ENCODE measurements at regions not wholly inside any gene's neighbourhood (a gene's known extent, or its start where the extent isn't known, plus 50 kb on each side); places are given as distances from the start of the nearest gene placed in this dataset.

- DNase-seq, result no peak
- TF ChIP-seq POLR2AphosphoS5 (IDR thresholded peaks at IDR 0.05) (no peak), POLR2A (IDR thresholded peaks at IDR 0.05) (no peak), EP300 (IDR thresholded peaks at IDR 0.05) (no peak), CTCF (IDR thresholded peaks at IDR 0.05) (no peak)
- H3K9me3 ChIP-seq, result no peaks in the 10 kb centered on the region
- no peaks in the 10 kb centered on the region for H3K36me3 ChIP-seq
- intact Hi-C loops (cut with DNase I), result no loop called here
- no peaks in the 10 kb centered on the region for H3K4me1 ChIP-seq
- H3K27ac ChIP-seq, result no peak overlapping the region
- H3K4me3 ChIP-seq, result no peak overlapping the region
- no peaks in the 10 kb centered on the region for H3K27me3 ChIP-seq
These were observed 110.0 kb upstream of the GPC3 start for GRCh38 chrX:134095366-134095765.

- no peak overlapping the region for H3K4me3 ChIP-seq
- no peaks in the 10 kb centered on the region for H3K9me3 ChIP-seq
- H3K27ac ChIP-seq, result no peak overlapping the region
- no peaks in the 10 kb centered on the region for H3K36me3 ChIP-seq
- no peaks in the 10 kb centered on the region for H3K27me3 ChIP-seq
- DNase-seq, result no peak
- TF ChIP-seq POLR2AphosphoS5 (IDR thresholded peaks at IDR 0.05) (no peak), EP300 (IDR thresholded peaks at IDR 0.05) (no peak), CTCF (IDR thresholded peaks at IDR 0.05) (no peak), POLR2A (IDR thresholded peaks at IDR 0.05) (no peak)
- H3K4me1 ChIP-seq, result no peaks in the 10 kb centered on the region
- intact Hi-C loops (cut with DNase I), result no loop called here
These were observed 116.2 kb upstream of the GPC3 start for GRCh38 chrX:134101636-134102035.

- H3K4me1 ChIP-seq, result no peaks in the 10 kb centered on the region
- no peak overlapping the region for H3K27ac ChIP-seq
- 36 to 79% methylated on average over 3 of the region's 3 CpGs for WGBS, 2 donors
- intact Hi-C loops (cut with DNase I), result no loop called here
- H3K9me3 ChIP-seq, result no peaks in the 10 kb centered on the region
- no peak for DNase-seq
- H3K27me3 ChIP-seq, result no peaks in the 10 kb centered on the region
- TF ChIP-seq POLR2AphosphoS5 (IDR thresholded peaks at IDR 0.05) (no peak), EP300 (IDR thresholded peaks at IDR 0.05) (no peak), POLR2A (IDR thresholded peaks at IDR 0.05) (no peak), CTCF (IDR thresholded peaks at IDR 0.05) (no peak)
- H3K36me3 ChIP-seq, result no peaks in the 10 kb centered on the region
- H3K4me3 ChIP-seq, result no peak overlapping the region
These were observed 121.7 kb upstream of the CCDC160 start for GRCh38 chrX:134115270-134115669.

- no peak for DNase-seq
- TF ChIP-seq POLR2A (IDR thresholded peaks at IDR 0.05) (no peak), POLR2AphosphoS5 (IDR thresholded peaks at IDR 0.05) (no peak), CTCF (IDR thresholded peaks at IDR 0.05) (no peak), EP300 (IDR thresholded peaks at IDR 0.05) (no peak)
- WGBS, 2 donors, result 33 to 76% methylated on average over 1 of the region's 1 CpG
- Histone ChIP-seq H3K27ac (no peak overlapping the region), H3K4me1 (no peaks in the 10 kb centered on the region), H3K36me3 (no peaks in the 10 kb centered on the region), H3K4me3 (no peak overlapping the region), H3K9me3 (no peaks in the 10 kb centered on the region), H3K27me3 (no peaks in the 10 kb centered on the region)
- intact Hi-C loops (cut with DNase I), result no loop called here
These were observed 99.6 kb upstream of the CCDC160 start for GRCh38 chrX:134137341-134137740.

- TF ChIP-seq POLR2AphosphoS5 (IDR thresholded peaks at IDR 0.05), result no peak
- H3K9me3 ChIP-seq, result no peaks in the 10 kb centered on the region
- no peak overlapping the region for H3K4me3 ChIP-seq
- no peak overlapping the region for H3K27ac ChIP-seq
- no peaks in the 10 kb centered on the region for H3K4me1 ChIP-seq
- intact Hi-C loops (cut with DNase I), result no loop called here
- no peaks in the 10 kb centered on the region for H3K27me3 ChIP-seq
- H3K36me3 ChIP-seq, result no peaks in the 10 kb centered on the region
- DNase-seq, result no peak
- 50 to 60% methylated on average over 3 of the region's 3 CpGs for WGBS, 2 donors
These were observed 97.9 kb upstream of the CCDC160 start for GRCh38 chrX:134139090-134139489.

Data from sigmoid colon (tissue), 6 donors.